HG02759 (cell line): ENCODE measurements at regions not wholly inside any gene's neighbourhood (a gene's known extent, or its start where the extent isn't known, plus 50 kb on each side); places are given as distances from the start of the nearest gene placed in this dataset.

Experiments
- ATAC-seq: cut with Tn5 transposase; IDR thresholded peaks from one replicate; pipeline ENCODE4 v1.9.1; 2021; ENCODE audit warnings: mild to moderate bottlenecking, moderate library complexity; ENCODE audit not compliant: unreplicated experiment

- ATAC-seq: peak; percentile 43
Measured at GRCh38 chr1:212557739-212558692, 50.5 kb upstream of the ATF3 start.

GRCh38 chr1:212558693-212559480 is 49.7 kb upstream of the ATF3 start:
- peak; percentile 94 for ATAC-seq
